ENCODE measurements at regions not wholly inside any gene's neighbourhood (a gene's known extent, or its start where the extent isn't known, plus 50 kb on each side); places are given as distances from the start of the nearest gene placed in this dataset.
"Not testable (repeated sequence)": the region's sequence is repeated elsewhere in the genome, so short reads cannot be mapped to it uniquely, and the experiment has no call there.

- not testable (repeated sequence) for TF ChIP-seq CTCF (conservative IDR thresholded peaks at IDR 0.05); ZFX (IDR thresholded peaks at IDR 0.05)
Measured at GRCh38 chr21:14008436-14008835, 202.3 kb downstream of the LIPI start.

Measured in C4-2B (cell line).